HG02870 (cell line): ENCODE measurements at regions not wholly inside any gene's neighbourhood (a gene's known extent, or its start where the extent isn't known, plus 50 kb on each side); places are given as distances from the start of the nearest gene placed in this dataset.

Source experiments
- ATAC-seq: cut with Tn5 transposase; IDR thresholded peaks from one replicate; pipeline ENCODE4 v1.9.1; 2021; ENCODE audit warnings: mild to moderate bottlenecking, moderate library complexity; ENCODE audit not compliant: unreplicated experiment

GRCh38 chr18:26745288-26746181, 120.0 kb downstream of the AQP4 start:
- ATAC-seq: no peak

DNA sequence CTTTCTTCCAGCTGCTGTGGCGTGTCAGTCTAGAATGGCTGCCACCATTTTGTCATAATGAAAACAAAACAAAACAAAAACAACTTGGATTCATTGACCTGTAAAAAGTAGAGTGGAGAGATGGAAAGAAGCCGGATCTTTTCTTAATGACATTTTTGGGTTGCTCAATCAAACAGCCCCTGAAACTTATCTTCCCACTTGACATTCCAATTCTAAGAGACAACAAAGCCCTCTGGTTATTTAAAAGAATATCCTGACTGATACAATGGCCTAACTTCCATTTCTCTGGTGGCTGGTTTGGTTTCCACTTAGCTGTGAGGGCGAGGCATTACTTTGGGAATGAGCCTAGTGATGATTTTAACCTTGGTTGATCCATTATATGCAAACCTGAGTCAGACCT, 123.7 kb downstream of the AQP4 start:
- ATAC-seq: no peak

DNA sequence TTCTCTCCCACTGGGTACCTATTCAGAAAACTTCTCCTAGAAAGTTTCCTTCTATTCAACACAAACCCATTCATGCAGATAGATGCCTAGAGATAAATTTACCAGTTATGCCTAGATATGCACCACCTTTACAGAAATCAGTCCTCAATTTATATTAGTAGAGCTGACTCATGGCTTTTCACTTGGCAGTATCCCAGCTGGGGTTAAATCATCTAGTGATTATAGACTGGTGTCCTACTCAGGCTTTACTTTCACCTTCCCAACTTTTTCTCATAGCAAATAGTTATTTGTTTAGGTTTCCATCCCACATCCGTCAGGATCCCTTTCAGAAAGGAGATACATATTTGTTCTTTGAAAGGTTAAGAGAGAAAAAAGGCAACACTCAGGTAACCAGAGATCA, 124.5 kb downstream of the AQP4 start:
- ATAC-seq: no peak

DNA sequence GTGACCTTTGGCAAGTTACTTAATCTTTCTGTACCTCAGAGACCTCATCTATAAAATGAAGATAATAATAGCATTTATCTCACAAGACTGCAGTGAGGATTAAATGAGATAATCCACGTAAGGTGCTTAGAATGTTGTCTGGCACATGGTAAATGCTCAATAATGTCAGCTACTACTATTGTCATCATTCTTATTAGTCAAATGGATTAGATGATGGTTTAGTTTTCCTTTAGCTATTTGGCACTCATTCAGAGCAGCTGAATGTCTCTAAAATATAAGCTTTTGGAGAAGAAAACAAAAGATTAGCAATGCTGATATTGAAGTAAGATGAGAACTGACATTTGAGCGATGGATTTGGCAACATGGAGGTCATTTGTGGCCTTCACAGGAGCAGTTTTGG, 125.1 kb downstream of the AQP4 start:
- no peak for ATAC-seq

GRCh38 chr18:26738706-26739105, 126.8 kb downstream of the AQP4 start:
- ATAC-seq: no peak

DNA sequence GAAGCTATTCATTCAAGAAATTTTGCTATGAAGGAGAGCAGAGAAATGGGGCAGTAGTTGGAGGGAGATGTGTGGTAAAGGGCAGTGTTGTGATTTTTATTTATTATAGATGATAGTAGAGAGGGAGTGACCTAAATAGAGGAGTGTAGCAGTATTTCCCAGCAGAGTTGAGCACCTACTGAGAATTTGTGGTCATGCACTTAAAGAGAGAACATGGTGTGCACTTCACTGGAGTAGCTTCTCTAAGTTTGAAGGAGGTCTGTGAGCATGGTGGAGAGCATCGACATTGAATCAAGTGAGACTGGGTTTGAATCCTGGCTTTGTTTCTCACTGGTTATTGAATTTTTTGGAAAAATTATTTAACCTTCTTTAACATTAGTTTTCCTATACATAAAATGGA, 129.2 kb downstream of the AQP4 start:
- ATAC-seq: no peak

- no peak for ATAC-seq
Observed at GRCh38 chr18:26734760-26735159, 130.7 kb downstream of the AQP4 start.

DNA sequence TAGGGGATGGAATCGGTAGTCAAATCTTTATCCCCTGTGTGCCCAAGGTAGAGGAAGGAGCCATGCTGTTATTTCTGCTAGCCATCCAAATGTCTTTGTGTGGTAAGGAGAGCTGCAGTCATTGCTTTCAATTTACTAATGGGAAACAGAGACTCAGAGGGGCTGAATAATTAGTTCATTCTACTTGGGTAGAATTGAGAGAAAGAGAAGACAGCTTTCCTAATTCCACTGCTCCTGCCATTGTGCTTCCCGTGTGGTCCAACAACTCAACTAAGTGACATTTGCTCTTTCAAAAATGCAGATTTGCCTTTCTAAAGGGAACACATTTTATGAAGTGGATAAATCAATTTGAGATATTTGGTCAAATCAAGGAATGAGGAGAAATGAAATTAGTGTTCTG, 136.1 kb downstream of the AQP4 start:
- no peak for ATAC-seq

DNA sequence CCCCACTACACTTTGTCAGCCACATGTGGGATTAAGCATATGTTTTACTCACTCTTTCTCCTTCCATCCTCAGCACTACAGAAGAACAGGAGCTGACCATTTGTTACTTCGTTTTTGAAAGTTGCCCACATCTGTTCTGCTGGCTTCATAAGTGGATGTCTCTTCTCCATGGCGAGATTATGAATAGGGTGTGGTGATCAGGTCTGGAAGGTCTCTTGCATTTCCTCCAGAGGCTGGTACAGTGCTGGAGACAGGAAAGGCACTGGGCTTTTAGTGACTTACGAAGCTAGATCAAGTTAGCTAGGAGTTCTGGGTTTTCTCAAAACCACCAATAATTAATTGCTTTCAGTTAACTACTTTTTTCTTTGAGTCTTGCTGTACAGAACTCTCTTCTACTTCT, 136.5 kb downstream of the AQP4 start:
- no peak for ATAC-seq

GRCh38 chr18:26723981-26724380, 141.5 kb downstream of the AQP4 start:
- ATAC-seq: no peak

DNA sequence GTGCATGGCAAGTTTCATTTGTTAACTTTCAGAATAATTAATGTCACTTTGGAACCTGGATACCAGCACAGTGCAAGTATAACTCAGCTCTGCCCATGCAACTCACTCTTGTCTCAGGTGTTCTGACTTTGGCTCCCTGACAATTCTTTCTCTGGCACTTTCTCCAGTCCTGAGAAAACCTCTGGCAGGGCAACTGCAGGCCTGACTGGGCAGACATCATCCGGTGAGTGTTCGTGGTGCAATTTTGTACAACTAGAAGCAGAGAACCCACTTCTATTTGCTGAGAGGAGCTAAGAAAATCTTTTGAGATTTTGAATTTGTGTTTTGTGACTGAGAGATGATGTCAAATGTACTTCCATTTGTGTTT, 143.0 kb downstream of the AQP4 start:
- ATAC-seq: no peak

DNA sequence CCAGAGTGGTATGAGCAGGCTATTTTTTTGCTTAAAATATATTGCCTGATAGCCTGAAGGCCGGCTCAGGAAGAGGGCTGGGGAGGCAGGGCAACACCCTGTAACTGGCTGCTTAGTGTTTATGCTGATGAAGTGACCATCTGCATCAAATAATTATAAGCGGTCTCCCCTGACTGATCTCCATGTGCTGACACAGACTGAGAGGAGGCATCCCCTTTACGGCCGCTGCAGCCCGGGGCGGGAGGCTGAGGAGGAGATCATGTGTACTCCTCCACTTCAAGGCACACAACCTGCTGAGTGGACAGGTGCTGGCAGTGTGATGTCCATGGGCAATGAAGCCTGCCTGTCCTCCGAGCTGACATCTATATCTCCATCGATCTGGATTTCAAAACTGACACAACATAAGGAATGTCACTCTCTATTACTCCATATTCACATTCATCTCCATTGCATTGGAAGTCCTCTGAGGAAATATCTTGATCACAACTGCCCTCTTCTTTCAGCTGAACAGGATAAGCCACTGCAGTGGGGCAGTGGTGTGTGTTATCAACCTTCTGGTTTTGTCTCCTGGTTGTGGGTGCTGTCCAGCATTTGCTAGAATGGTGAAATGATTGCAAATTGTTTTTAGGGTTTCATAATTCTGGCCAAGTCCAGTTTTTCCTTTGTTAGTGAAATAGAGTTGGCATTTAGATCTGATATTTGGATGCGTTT, 143.5 kb downstream of the AQP4 start:
- ATAC-seq: no peak

GRCh38 chr18:26719896-26720295, 145.6 kb downstream of the AQP4 start:
- no peak for ATAC-seq

DNA sequence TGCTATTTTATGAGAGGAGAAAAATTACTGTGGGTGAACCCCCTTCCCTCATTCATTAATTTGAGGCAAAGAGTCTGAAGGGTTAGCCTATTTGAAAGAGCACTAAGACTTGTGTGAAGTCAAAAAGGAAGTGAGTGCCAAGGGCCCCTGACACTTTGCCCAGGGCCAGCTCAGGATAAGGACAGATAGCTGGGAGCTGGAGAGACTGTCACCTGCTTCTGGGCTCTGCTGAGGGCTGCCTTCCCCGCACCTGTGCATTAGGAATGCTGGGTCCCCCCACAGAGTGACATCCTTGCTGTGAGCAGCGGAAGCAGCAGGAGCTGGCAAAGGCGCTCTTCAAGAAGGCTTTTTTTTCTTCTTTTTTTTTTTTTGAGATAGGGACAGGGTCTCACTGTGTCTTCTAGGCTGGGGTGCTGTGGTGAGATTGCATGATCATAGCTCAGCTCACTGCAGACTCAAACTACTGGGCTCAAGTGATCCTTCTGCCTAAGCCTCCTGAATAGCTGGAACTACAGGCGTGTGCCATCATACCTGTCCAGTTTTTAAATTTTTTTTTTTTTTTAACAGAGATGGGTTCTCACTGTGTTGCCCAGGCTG, 148.3 kb downstream of the AQP4 start:
- no peak for ATAC-seq

GRCh38 chr18:26714739-26715138, 150.8 kb downstream of the AQP4 start:
- ATAC-seq: no peak

GRCh38 chr18:26711756-26712155, 153.8 kb downstream of the AQP4 start:
- no peak for ATAC-seq

GRCh38 chr18:26710470-26711096, 154.9 kb downstream of the AQP4 start:
- peak; percentile 91 for ATAC-seq

DNA sequence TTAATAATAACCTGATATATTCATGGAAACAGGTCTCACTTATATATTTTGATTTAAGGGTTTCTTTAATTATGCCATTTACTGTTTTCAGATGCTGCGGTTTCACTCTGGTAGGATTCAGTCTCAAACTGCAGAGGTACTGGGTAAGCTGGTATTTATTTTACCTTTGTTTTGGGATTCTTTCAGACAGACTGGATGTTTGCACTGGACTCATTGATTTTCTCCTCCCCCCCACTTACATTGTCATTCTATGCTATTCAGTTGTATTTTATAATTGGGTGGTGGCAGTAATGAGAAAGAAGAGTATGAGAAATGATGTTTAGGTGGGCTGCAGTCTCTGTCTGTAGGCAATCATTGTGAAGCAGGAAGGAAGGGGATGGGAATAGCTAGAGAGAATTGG, 155.6 kb downstream of the AQP4 start:
- no peak for ATAC-seq

GRCh38 chr18:26708806-26709716, 156.4 kb downstream of the AQP4 start:
- no peak for ATAC-seq

GRCh38 chr18:26706911-26707351, 158.6 kb downstream of the AQP4 start:
- ATAC-seq: no peak
